ENCODE measurements at regions not wholly inside any gene's neighbourhood (a gene's known extent, or its start where the extent isn't known, plus 50 kb on each side); places are given as distances from the start of the nearest gene placed in this dataset.

- TF ChIP-seq TAF1 (IDR thresholded peaks at IDR 0.05; ENCODE audit: low read depth, low read length) (no peak), POLR2A (IDR thresholded peaks at IDR 0.05; ENCODE audit: low read depth, low read length) (no peak), POLR2AphosphoS5 (IDR thresholded peaks at IDR 0.05; ENCODE audit: low read depth, low read length) (no peak), SPI1 (IDR thresholded peaks at IDR 0.05; ENCODE audit: low read depth, low read length) (no peak)
Observed at GRCh38 chr2:52776571-52776970, 991.0 kb upstream of the CHAC2 start.

Data from GM12891 (cell line).